RWPE2 (cell line): ENCODE measurements at regions not wholly inside any gene's neighbourhood (a gene's known extent, or its start where the extent isn't known, plus 50 kb on each side); places are given as distances from the start of the nearest gene placed in this dataset.

Experiments
- ATAC-seq: fragments of 200-7000 bp; cut with Tn5 transposase; 3 replicates; pipeline ENCODE4 v1.9.1; 2021; ENCODE audit warnings: low read depth
- DNase-seq: peaks from one replicate; pipeline ENCODE4 v3.0.0-alpha.2; 2020; ENCODE audit warnings: low spot score
- H3K27ac ChIP-seq: fragments of 450-650 bp; 2 replicates; pipeline ENCODE4 v1.5.1; 2017; ENCODE audit warnings: mild to moderate bottlenecking; ENCODE audit not compliant: poor library complexity, severe bottlenecking
- H3K27me3 ChIP-seq: fragments of 250-450 bp; sonication (Bioruptor Pico); 2 replicates; pipeline ENCODE4 v1.5.1; 2021; ENCODE audit warnings: mild to moderate bottlenecking, moderate library complexity; ENCODE audit not compliant: insufficient read depth, poor library complexity, severe bottlenecking
- H3K36me3 ChIP-seq: fragments of 250-450 bp; sonication (Bioruptor Pico); 2 replicates; pipeline ENCODE4 v1.5.1; 2020; ENCODE audit warnings: low read depth, mild to moderate bottlenecking, moderate library complexity
- H3K4me1 ChIP-seq: fragments of 250-450 bp; sonication (Bioruptor Pico); 2 replicates; pipeline ENCODE4 v1.5.1; 2021; ENCODE audit warnings: mild to moderate bottlenecking, moderate library complexity; ENCODE audit not compliant: insufficient read depth, poor library complexity, severe bottlenecking
- H3K4me3 ChIP-seq: fragments of 250-450 bp; sonication (Bioruptor Pico); 2 replicates; pipeline ENCODE4 v1.5.1; 2021; ENCODE audit warnings: mild to moderate bottlenecking, moderate library complexity; ENCODE audit not compliant: severe bottlenecking
- H3K9me3 ChIP-seq: fragments of 250-450 bp; sonication (Bioruptor Pico); 2 replicates; pipeline ENCODE4 v1.5.1; 2021; ENCODE audit warnings: mild to moderate bottlenecking, moderate library complexity; ENCODE audit not compliant: severe bottlenecking
- CTCF ChIP-seq: fragments of 450-650 bp; IDR thresholded peaks from one replicate; pipeline ENCODE4 v1.5.1; 2017; ENCODE audit warnings: mild to moderate bottlenecking, moderate library complexity; ENCODE audit not compliant: poor library complexity, severe bottlenecking

- no peaks in the 10 kb centered on the region for H3K4me1 ChIP-seq
- ATAC-seq (no peak), DNase-seq (no peak)
- H3K4me3 ChIP-seq = no peak overlapping the region
- H3K9me3 ChIP-seq = no peaks in the 10 kb centered on the region
- no peaks in the 10 kb centered on the region for H3K36me3 ChIP-seq
- no peak overlapping the region for H3K27ac ChIP-seq
- TF ChIP-seq CTCF = no peak
- H3K27me3 ChIP-seq = no peaks in the 10 kb centered on the region
These were observed 65.9 kb upstream of the TNIP3 start for GRCh38 chr4:121229993-121230392.

DNA sequence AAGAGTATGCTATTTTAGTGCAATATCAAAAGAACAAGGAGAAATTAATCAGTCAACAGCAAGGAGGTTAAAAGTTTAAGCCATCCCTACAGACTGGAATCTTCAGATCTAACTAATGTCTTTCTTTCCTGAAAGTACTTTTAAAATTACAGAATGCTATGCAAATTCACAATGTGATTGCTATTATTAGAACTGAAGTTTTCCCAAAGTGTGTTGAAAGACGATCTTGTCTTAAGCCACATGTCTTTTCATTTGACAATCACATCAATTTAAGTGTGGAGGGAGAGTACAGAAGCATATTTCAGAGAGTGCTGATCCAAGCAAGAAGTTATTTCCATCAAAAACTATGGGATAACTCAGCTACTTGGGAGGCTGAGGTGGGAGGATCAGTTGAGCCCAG, 64.7 kb upstream of the TNIP3 start:
- Histone ChIP-seq H3K27ac (no peak overlapping the region), H3K27me3 (no peaks in the 10 kb centered on the region), H3K9me3 (no peaks in the 10 kb centered on the region), H3K4me1 (no peaks in the 10 kb centered on the region), H3K4me3 (no peak overlapping the region), H3K36me3 (no peaks in the 10 kb centered on the region)
- TF ChIP-seq CTCF = no peak
- no peak for DNase-seq
- no peak for ATAC-seq

DNA sequence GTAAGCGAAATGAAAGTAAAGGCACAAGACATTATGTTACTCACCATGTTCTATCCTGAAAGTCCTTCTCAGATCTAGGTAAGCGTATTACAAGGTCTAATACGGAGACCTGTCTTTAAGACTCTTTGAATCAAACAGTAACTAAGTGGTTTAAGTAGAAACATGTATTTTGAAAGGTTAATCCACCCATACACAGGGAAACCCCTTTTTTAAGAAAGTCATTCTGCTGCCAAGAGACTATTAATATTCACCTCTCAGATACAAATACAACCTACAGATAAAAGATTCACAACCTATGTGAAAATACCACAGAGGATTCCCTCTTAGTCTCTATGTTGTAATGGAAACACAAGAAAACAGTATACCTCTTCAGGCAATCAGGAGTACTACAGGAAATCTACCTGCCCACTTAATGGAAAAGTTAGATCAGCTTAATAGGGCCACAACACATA, 63.2 kb upstream of the TNIP3 start:
- H3K36me3 ChIP-seq = no peaks in the 10 kb centered on the region
- H3K4me3 ChIP-seq = no peak overlapping the region
- H3K9me3 ChIP-seq = no peaks in the 10 kb centered on the region
- H3K27me3 ChIP-seq = no peaks in the 10 kb centered on the region
- H3K4me1 ChIP-seq = no peaks in the 10 kb centered on the region
- no peak for DNase-seq
- no peak overlapping the region for H3K27ac ChIP-seq
- peak; percentile 60; the same call in 2 of the 3 replicates for ATAC-seq
- TF ChIP-seq CTCF = no peak

DNA sequence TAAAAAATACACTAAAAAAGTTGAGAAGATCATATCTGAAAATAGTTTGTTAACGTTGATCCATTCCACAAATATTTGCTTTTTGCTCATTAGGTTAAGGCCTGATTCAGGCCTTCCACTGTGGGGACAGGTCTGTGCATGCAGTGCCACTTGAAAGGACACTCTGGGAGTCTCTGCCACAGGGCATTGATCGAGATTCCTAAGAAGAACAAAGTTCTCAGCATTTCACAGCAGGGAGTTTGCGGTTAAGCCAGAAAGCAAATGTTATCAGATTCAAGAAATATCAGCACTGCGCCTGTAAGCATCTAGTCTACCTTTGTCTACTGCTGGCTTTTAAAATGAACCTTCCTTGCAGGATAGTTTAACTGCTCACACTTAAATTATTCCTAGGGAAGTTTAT, 62.2 kb upstream of the TNIP3 start:
- Histone ChIP-seq H3K36me3 (no peaks in the 10 kb centered on the region), H3K4me1 (no peaks in the 10 kb centered on the region), H3K9me3 (no peaks in the 10 kb centered on the region), H3K4me3 (no peak overlapping the region), H3K27ac (no peak overlapping the region), H3K27me3 (no peaks in the 10 kb centered on the region)
- ATAC-seq = no peak
- TF ChIP-seq CTCF = no peak
- no peak for DNase-seq

- ATAC-seq = no peak
- H3K36me3 ChIP-seq = no peaks in the 10 kb centered on the region
- TF ChIP-seq CTCF = no peak
These were observed 57.5 kb upstream of the TNIP3 start for GRCh38 chr4:121221608-121222007.

More at GRCh38 chr4:121221608-121222007, 57.5 kb upstream of the TNIP3 start:
- H3K4me3 ChIP-seq = no peak overlapping the region
- H3K4me1 ChIP-seq = no peaks in the 10 kb centered on the region
- no peak for DNase-seq
- no peaks in the 10 kb centered on the region for H3K27me3 ChIP-seq
- H3K9me3 ChIP-seq = no peaks in the 10 kb centered on the region
- no peak overlapping the region for H3K27ac ChIP-seq
